GM21360 (cell line): ENCODE measurements at regions not wholly inside any gene's neighbourhood (a gene's known extent, or its start where the extent isn't known, plus 50 kb on each side); places are given as distances from the start of the nearest gene placed in this dataset.
"Not testable (repeated sequence)": the region's sequence is repeated elsewhere in the genome, so short reads cannot be mapped to it uniquely, and the experiment has no call there.

Source experiments
- ATAC-seq: cut with Tn5 transposase; IDR thresholded peaks from one replicate; pipeline ENCODE4 v1.9.1; 2021; ENCODE audit warnings: mild to moderate bottlenecking, moderate library complexity; ENCODE audit not compliant: unreplicated experiment

GRCh38 chr14:100416921-100417860 lies 94.1 kb downstream of the SLC25A47 start:
- ATAC-seq = no peak

GRCh38 chr14:100419856-100420255 lies 96.7 kb downstream of the SLC25A47 start:
- no peak for ATAC-seq

GRCh38 chr14:100421756-100422470 lies 98.8 kb downstream of the SLC25A47 start:
- no peak for ATAC-seq

GRCh38 chr14:100422556-100423316 lies 99.6 kb downstream of the SLC25A47 start:
- ATAC-seq = no peak

- no peak for ATAC-seq
These were observed 100.3 kb downstream of the SLC25A47 start for GRCh38 chr14:100423317-100424010.

- ATAC-seq = no peak
These were observed 101.6 kb downstream of the SLC25A47 start for GRCh38 chr14:100424504-100425428.

- ATAC-seq = no peak
These were observed 102.3 kb downstream of the SLC25A47 start for GRCh38 chr14:100425429-100425827.

- ATAC-seq = no peak
These were observed 103.2 kb downstream of the SLC25A47 start for GRCh38 chr14:100426314-100426713.

- no peak for ATAC-seq
These were observed 104.0 kb downstream of the SLC25A47 start for GRCh38 chr14:100427166-100427565.

GRCh38 chr14:100428727-100429126 lies 105.6 kb downstream of the SLC25A47 start:
- no peak for ATAC-seq

- ATAC-seq = no peak
These were observed 106.4 kb downstream of the SLC25A47 start for GRCh38 chr14:100429537-100429936.

- no peak for ATAC-seq
These were observed 107.4 kb downstream of the SLC25A47 start for GRCh38 chr14:100430571-100430970.

- not testable (repeated sequence) for ATAC-seq
These were observed 108.3 kb downstream of the SLC25A47 start for GRCh38 chr14:100431461-100431860.

GRCh38 chr14:100432652-100433427 lies 109.7 kb downstream of the SLC25A47 start:
- ATAC-seq = no peak

- no peak for ATAC-seq
These were observed 110.3 kb downstream of the SLC25A47 start for GRCh38 chr14:100433428-100433814.

- no peak for ATAC-seq
These were observed 111.0 kb downstream of the SLC25A47 start for GRCh38 chr14:100434033-100434601.

GRCh38 chr14:100434911-100435438 lies 111.8 kb downstream of the SLC25A47 start:
- no peak for ATAC-seq

- no peak for ATAC-seq
These were observed 112.3 kb downstream of the SLC25A47 start for GRCh38 chr14:100435459-100435858.
